ENCODE measurements at regions not wholly inside any gene's neighbourhood (a gene's known extent, or its start where the extent isn't known, plus 50 kb on each side); places are given as distances from the start of the nearest gene placed in this dataset.

- no peak for ATAC-seq
- Histone ChIP-seq H3K9ac (ENCODE audit: control insufficient read depth, insufficient read depth, low read length) (no peak overlapping the region), H2AFZ (ENCODE audit: control insufficient read depth, low read depth, low read length) (no peak overlapping the region), H3K79me2 (ENCODE audit: control insufficient read depth, insufficient read depth, low read length) (no peaks in the 10 kb centered on the region), H3K4me3 (no peak overlapping the region), H4K20me1 (ENCODE audit: control insufficient read depth, insufficient read depth) (no peaks in the 10 kb centered on the region), H3K27ac (ENCODE audit: control insufficient read depth, insufficient read depth) (no peak overlapping the region), H3K4me2 (ENCODE audit: control insufficient read depth, insufficient read depth) (no peak overlapping the region), H3K4me1 (ENCODE audit: control insufficient read depth, insufficient read depth, low read length) (no peaks in the 10 kb centered on the region), H3K9me3 (replicated peaks; ENCODE audit: control insufficient read depth, insufficient read depth, low read length) (no peaks in the 10 kb centered on the region), H3K36me3 (ENCODE audit: control insufficient read depth in 2 of 2, insufficient read depth in 2 of 2, low read length in 1 of 2) (no peaks in the 10 kb centered on the region), H3K27me3 (replicated peaks in 1 of 2; ENCODE audit: control insufficient read depth in 2 of 2, insufficient read depth in 2 of 2, low read length in 1 of 2) (no peaks in the 10 kb centered on the region)
- CTCF ChIA-PET: no interaction called here
- POLR2A ChIA-PET: no interaction called here
- RAD21 ChIA-PET (ENCODE audit: unreplicated experiment): no interaction called here
- TF ChIP-seq ZBED1 (IDR thresholded peaks at IDR 0.05; ENCODE audit: borderline replicate concordance) (no peak), HDGF (IDR thresholded peaks at IDR 0.05) (no peak), NKRF (conservative IDR thresholded peaks at IDR 0.05) (no peak), SREBF2 (IDR thresholded peaks at IDR 0.05; ENCODE audit: low read length) (no peak), SPI1 (IDR thresholded peaks at IDR 0.05; ENCODE audit: borderline replicate concordance, insufficient read depth, low read depth, low read length) (no peak), ASH2L (IDR thresholded peaks at IDR 0.05; ENCODE audit: borderline replicate concordance, low read depth) (no peak), CUX1 (IDR thresholded peaks at IDR 0.05; ENCODE audit: insufficient replicate concordance, low read depth, low read length) (no peak), EED (IDR thresholded peaks at IDR 0.05; ENCODE audit: low read depth) (no peak), PRDM15 (CRISPR knock-in tag; IDR thresholded peaks at IDR 0.05) (no peak), HCFC1 (IDR thresholded peaks at IDR 0.05; ENCODE audit: low read length) (no peak), CHD2 (IDR thresholded peaks at IDR 0.05; ENCODE audit: borderline replicate concordance, low read depth, low read length) (no peak), POLR2AphosphoS2 (IDR thresholded peaks at IDR 0.05; ENCODE audit: low read depth, low read length) (no peak), BMI1 (IDR thresholded peaks at IDR 0.05; ENCODE audit: borderline replicate concordance) (no peak), POLR2A (IDR thresholded peaks at IDR 0.05; ENCODE audit: low read depth, low read length) (no peak), SREBF1 (IDR thresholded peaks at IDR 0.05; ENCODE audit: low read length) (no peak), TAF1 (IDR thresholded peaks at IDR 0.05; ENCODE audit: borderline replicate concordance, low read depth, low read length) (no peak)
- no peak for FAIRE-seq
- intact Hi-C loops (cut with micrococcal nuclease; ENCODE audit: unreplicated experiment) (no loop called here), in situ Hi-C loops (cut with MboI) (no loop called here)
- WGBS (ENCODE audit: insufficient coverage, insufficient replicate concordance, low lambda C conversion rate, missing lambda C conversion rate): 30% methylated on average over 2 of the region's 2 CpGs
- DNase-seq (ENCODE audit: low read depth, low spot score): no peak
- SMC1A ChIA-PET (ENCODE audit: uncharacterized antibody, unreplicated experiment): no interaction called here
- no TSS peak for BruUV-seq (replicated peaks)
Observed at GRCh38 chr1:70890408-70890807, 157.2 kb downstream of the PTGER3 start.

All from GM12878 (cell line).